ENCODE measurements at regions not wholly inside any gene's neighbourhood (a gene's known extent, or its start where the extent isn't known, plus 50 kb on each side); places are given as distances from the start of the nearest gene placed in this dataset.

DNA sequence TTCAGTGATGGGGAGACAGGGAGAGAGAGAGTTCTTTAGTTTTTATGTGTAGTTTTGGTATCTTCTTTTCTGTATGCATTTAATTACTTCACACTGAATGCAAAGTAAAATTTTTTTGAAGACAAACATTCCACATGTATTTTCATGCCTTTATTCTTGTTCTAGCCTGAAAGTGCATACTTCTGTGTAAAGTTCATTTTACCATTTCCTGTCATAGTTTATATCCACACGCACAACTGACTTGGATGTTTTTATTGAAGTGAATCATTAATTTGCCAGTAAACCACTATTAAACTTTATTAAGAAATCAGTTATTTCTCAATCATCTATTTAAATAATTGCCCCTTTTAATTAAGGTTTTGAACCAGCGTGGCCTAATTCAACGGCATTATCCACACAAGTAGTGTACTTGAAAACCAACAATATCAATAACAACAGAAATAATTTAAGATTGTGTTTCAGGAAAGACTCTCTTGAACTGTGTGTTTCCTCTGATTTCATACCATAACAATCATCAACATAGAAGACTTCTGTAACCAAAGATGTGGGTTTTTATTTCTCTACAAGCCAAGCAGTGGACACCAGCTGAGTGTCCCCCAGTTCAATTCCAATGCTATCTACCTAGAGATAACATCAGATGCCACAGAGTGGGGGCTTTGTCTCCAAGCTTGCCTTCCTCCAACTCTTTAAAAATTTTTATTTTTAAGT lies 512.7 kb upstream of the JAG1 start:
- Histone ChIP-seq H3K27ac (ENCODE audit: low read length) (no peak overlapping the region), H3K4me3 (ENCODE audit: low read length) (no peak overlapping the region), H3K9ac (ENCODE audit: low read length) (no peak overlapping the region), H3K9me2 (replicated peaks; ENCODE audit: insufficient read depth, low read length) (no peaks in the 10 kb centered on the region), H3K27me3 (ENCODE audit: low read length) (0 out of 2 replicates have a peak, but pooled peaks cover 4% of the 10 kb centered on the region), H3K4me1 (ENCODE audit: low read length) (no peaks in the 10 kb centered on the region), H3K36me3 (ENCODE audit: insufficient read depth, low read length) (no peaks in the 10 kb centered on the region), H4K20me1 (ENCODE audit: insufficient read depth, low read depth, low read length) (no peaks in the 10 kb centered on the region), H3K4me2 (ENCODE audit: low read depth, low read length, poor library complexity, severe bottlenecking) (no peak overlapping the region), H3K9me3 (ENCODE audit: low read length) (peaks cover 6% of the 10 kb centered on the region; the same call in 1 of the 2 replicates), H2AFZ (ENCODE audit: low read length) (no peak overlapping the region), H3K79me2 (ENCODE audit: low read length) (no peaks in the 10 kb centered on the region)
- no peak for DNase-seq

- Histone ChIP-seq H3K9ac (ENCODE audit: low read length) (no peak overlapping the region), H3K36me3 (ENCODE audit: insufficient read depth, low read length) (no peaks in the 10 kb centered on the region), H3K4me3 (ENCODE audit: low read length) (no peak overlapping the region), H3K4me2 (ENCODE audit: low read depth, low read length, poor library complexity, severe bottlenecking) (no peak overlapping the region), H3K27me3 (ENCODE audit: low read length) (no peaks in the 10 kb centered on the region), H3K27ac (ENCODE audit: low read length) (no peak overlapping the region), H3K79me2 (ENCODE audit: low read length) (no peaks in the 10 kb centered on the region), H4K20me1 (ENCODE audit: insufficient read depth, low read depth, low read length) (no peaks in the 10 kb centered on the region), H3K9me2 (replicated peaks; ENCODE audit: insufficient read depth, low read length) (no peaks in the 10 kb centered on the region), H3K9me3 (ENCODE audit: low read length) (peaks cover 3% of the 10 kb centered on the region; the same call in 1 of the 2 replicates), H2AFZ (ENCODE audit: low read length) (no peak overlapping the region), H3K4me1 (ENCODE audit: low read length) (no peaks in the 10 kb centered on the region)
- DNase-seq = no peak
These were observed 515.2 kb upstream of the JAG1 start for GRCh38 chr20:11188843-11189603.

GRCh38 chr20:11190741-11191140 lies 516.9 kb upstream of the JAG1 start:
- Histone ChIP-seq H3K79me2 (ENCODE audit: low read length) (no peaks in the 10 kb centered on the region), H3K27me3 (ENCODE audit: low read length) (no peaks in the 10 kb centered on the region), H4K20me1 (ENCODE audit: insufficient read depth, low read depth, low read length) (no peaks in the 10 kb centered on the region), H2AFZ (ENCODE audit: low read length) (no peak overlapping the region), H3K36me3 (ENCODE audit: insufficient read depth, low read length) (no peaks in the 10 kb centered on the region), H3K4me3 (ENCODE audit: low read length) (no peak overlapping the region), H3K4me1 (ENCODE audit: low read length) (no peaks in the 10 kb centered on the region), H3K9me3 (ENCODE audit: low read length) (no peaks in the 10 kb centered on the region), H3K27ac (ENCODE audit: low read length) (no peak overlapping the region), H3K4me2 (ENCODE audit: low read depth, low read length, poor library complexity, severe bottlenecking) (no peak overlapping the region), H3K9ac (ENCODE audit: low read length) (no peak overlapping the region), H3K9me2 (replicated peaks; ENCODE audit: insufficient read depth, low read length) (no peaks in the 10 kb centered on the region)
- no peak for DNase-seq

DNA sequence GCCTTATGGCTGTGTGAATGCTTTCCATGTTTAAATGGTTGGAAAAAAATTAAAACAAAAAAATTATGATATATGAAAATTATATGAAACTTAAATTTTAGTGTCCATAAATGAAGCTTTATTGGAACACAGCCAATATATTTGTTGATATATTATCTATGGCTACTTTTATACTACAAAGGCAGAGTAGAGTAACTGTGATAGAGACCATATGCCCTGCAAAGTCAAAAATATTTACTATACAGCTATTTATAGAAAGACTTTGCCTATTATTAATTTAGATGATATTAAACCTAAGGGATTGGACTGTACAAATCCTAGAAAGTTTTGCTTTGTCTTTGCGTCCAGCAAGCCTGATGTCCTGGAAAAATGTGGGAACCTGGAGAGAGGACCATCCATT lies 518.3 kb upstream of the JAG1 start:
- Histone ChIP-seq H3K4me3 (ENCODE audit: low read length) (no peak overlapping the region), H3K27ac (ENCODE audit: low read length) (no peak overlapping the region), H3K4me2 (ENCODE audit: low read depth, low read length, poor library complexity, severe bottlenecking) (no peak overlapping the region), H3K9me3 (ENCODE audit: low read length) (no peaks in the 10 kb centered on the region), H2AFZ (ENCODE audit: low read length) (no peak overlapping the region), H3K27me3 (ENCODE audit: low read length) (no peaks in the 10 kb centered on the region), H3K9ac (ENCODE audit: low read length) (no peak overlapping the region), H4K20me1 (ENCODE audit: insufficient read depth, low read depth, low read length) (no peaks in the 10 kb centered on the region), H3K9me2 (replicated peaks; ENCODE audit: insufficient read depth, low read length) (no peaks in the 10 kb centered on the region), H3K4me1 (ENCODE audit: low read length) (no peaks in the 10 kb centered on the region), H3K36me3 (ENCODE audit: insufficient read depth, low read length) (no peaks in the 10 kb centered on the region), H3K79me2 (ENCODE audit: low read length) (no peaks in the 10 kb centered on the region)
- DNase-seq = no peak

DNA sequence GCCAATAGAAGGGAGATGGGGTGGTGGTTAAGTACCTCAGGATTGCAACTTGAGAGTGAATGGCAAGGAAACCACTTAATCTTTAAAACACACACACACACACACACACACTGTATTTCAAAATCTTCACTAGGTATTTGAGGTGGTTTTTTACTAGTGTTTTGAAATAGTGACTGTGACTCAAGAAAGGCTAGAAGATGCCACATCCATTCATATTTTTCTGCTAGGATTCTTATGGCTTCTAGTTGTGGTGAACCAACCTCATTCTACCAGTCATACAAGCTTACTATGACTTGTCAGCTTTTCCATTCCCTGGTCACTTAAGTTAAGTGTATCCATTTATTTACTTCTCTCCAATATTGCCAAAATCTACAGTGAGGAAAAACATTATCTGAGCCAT lies 519.4 kb upstream of the JAG1 start:
- Histone ChIP-seq H3K9me3 (ENCODE audit: low read length) (no peaks in the 10 kb centered on the region), H2AFZ (ENCODE audit: low read length) (no peak overlapping the region), H3K27me3 (ENCODE audit: low read length) (no peaks in the 10 kb centered on the region), H3K4me3 (ENCODE audit: low read length) (no peak overlapping the region), H3K36me3 (ENCODE audit: insufficient read depth, low read length) (no peaks in the 10 kb centered on the region), H3K4me2 (ENCODE audit: low read depth, low read length, poor library complexity, severe bottlenecking) (no peak overlapping the region), H3K9ac (ENCODE audit: low read length) (no peak overlapping the region), H3K27ac (ENCODE audit: low read length) (no peak overlapping the region), H3K9me2 (replicated peaks; ENCODE audit: insufficient read depth, low read length) (no peaks in the 10 kb centered on the region), H3K79me2 (ENCODE audit: low read length) (no peaks in the 10 kb centered on the region), H4K20me1 (ENCODE audit: insufficient read depth, low read depth, low read length) (no peaks in the 10 kb centered on the region), H3K4me1 (ENCODE audit: low read length) (no peaks in the 10 kb centered on the region)
- DNase-seq = no peak

DNA sequence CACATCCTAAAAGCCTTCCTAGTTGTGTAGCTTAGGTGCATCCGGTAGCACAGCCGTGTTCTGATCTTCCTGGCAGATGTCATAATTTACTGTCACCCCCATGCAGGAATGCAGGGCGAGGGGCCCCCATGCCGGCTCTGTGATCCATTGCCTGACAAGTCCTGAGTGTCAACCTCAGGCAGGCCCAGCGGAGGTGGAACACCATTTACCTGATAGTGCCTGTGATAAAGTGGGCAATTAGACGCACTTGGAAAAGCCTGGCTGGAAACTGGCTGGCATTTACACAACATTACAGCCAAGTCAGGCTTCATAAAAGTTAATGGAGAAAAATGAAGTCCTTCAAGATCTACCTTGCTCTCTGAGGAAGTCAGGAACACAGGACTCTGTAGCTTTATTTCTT lies 521.4 kb upstream of the JAG1 start:
- Histone ChIP-seq H3K27me3 (ENCODE audit: low read length) (peaks cover 2% of the 10 kb centered on the region; the same call in 1 of the 2 replicates), H3K9ac (ENCODE audit: low read length) (no peak overlapping the region), H3K36me3 (ENCODE audit: insufficient read depth, low read length) (no peaks in the 10 kb centered on the region), H3K4me1 (ENCODE audit: low read length) (no peaks in the 10 kb centered on the region), H3K4me3 (ENCODE audit: low read length) (no peak overlapping the region), H3K9me2 (replicated peaks; ENCODE audit: insufficient read depth, low read length) (no peaks in the 10 kb centered on the region), H3K27ac (ENCODE audit: low read length) (no peak overlapping the region), H3K4me2 (ENCODE audit: low read depth, low read length, poor library complexity, severe bottlenecking) (no peak overlapping the region), H3K79me2 (ENCODE audit: low read length) (no peaks in the 10 kb centered on the region), H2AFZ (ENCODE audit: low read length) (no peak overlapping the region), H3K9me3 (ENCODE audit: low read length) (no peaks in the 10 kb centered on the region), H4K20me1 (ENCODE audit: insufficient read depth, low read depth, low read length) (no peaks in the 10 kb centered on the region)
- no peak for DNase-seq

DNA sequence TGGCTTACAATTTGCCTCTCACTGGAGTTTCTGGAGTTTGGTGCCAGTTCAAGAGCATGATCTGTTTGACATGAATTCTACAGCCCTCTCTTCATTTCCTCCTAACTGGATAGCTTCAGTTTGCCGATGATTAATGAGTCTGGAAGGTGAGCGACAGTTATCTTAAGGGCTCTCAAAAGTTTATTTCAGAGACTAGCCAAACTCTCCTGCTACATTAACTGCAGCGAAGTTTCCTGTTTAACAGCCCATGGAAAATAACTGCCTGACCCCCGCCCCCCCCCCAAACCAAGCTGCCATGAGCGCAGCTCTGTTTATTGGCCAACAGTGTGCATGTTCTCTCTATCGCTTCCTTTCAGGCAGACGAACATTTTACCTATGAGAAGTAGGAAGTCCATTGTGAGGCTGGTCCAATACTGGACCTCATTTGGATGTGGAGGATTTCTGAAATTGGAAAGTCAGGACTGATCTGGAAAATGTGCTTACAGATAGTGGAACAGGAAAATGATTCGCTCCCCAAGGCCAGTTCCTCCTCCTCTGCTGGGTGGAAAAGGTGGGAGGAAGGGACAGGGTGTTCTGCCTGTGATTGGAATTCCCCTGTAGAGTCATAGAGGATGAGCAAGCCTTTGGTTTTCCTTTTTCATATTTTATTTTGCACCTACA lies 522.2 kb upstream of the JAG1 start:
- Histone ChIP-seq H2AFZ (ENCODE audit: low read length) (no peak overlapping the region), H3K4me2 (ENCODE audit: low read depth, low read length, poor library complexity, severe bottlenecking) (no peak overlapping the region), H3K4me1 (ENCODE audit: low read length) (no peaks in the 10 kb centered on the region), H3K36me3 (ENCODE audit: insufficient read depth, low read length) (no peaks in the 10 kb centered on the region), H3K4me3 (ENCODE audit: low read length) (no peak overlapping the region), H3K9ac (ENCODE audit: low read length) (no peak overlapping the region), H3K27me3 (ENCODE audit: low read length) (peaks cover 2% of the 10 kb centered on the region; the same call in 1 of the 2 replicates), H3K27ac (ENCODE audit: low read length) (no peak overlapping the region), H4K20me1 (ENCODE audit: insufficient read depth, low read depth, low read length) (no peaks in the 10 kb centered on the region), H3K9me3 (ENCODE audit: low read length) (no peaks in the 10 kb centered on the region), H3K9me2 (replicated peaks; ENCODE audit: insufficient read depth, low read length) (no peaks in the 10 kb centered on the region), H3K79me2 (ENCODE audit: low read length) (no peaks in the 10 kb centered on the region)
- no peak for DNase-seq

- no peaks in the 10 kb centered on the region for H3K79me2 ChIP-seq (ENCODE audit: low read length)
- peaks cover 2% of the 10 kb centered on the region; the same call in 1 of the 2 replicates for H3K27me3 ChIP-seq (ENCODE audit: low read length)
- H3K4me2 ChIP-seq (ENCODE audit: low read depth, low read length, poor library complexity, severe bottlenecking) = no peak overlapping the region
- no peak for DNase-seq
- no peak overlapping the region for H3K4me3 ChIP-seq (ENCODE audit: low read length)
- no peaks in the 10 kb centered on the region for H3K9me3 ChIP-seq (ENCODE audit: low read length)
- no peaks in the 10 kb centered on the region for H3K36me3 ChIP-seq (ENCODE audit: insufficient read depth, low read length)
- no peak overlapping the region for H3K9ac ChIP-seq (ENCODE audit: low read length)
- H3K4me1 ChIP-seq (ENCODE audit: low read length) = no peaks in the 10 kb centered on the region
- no peaks in the 10 kb centered on the region for H3K9me2 ChIP-seq (replicated peaks; ENCODE audit: insufficient read depth, low read length)
- H4K20me1 ChIP-seq (ENCODE audit: insufficient read depth, low read depth, low read length) = no peaks in the 10 kb centered on the region
- no peak overlapping the region for H2AFZ ChIP-seq (ENCODE audit: low read length)
- no peak overlapping the region for H3K27ac ChIP-seq (ENCODE audit: low read length)
These were observed 524.1 kb upstream of the JAG1 start for GRCh38 chr20:11197851-11198250.
